HG03378 (cell line): ENCODE measurements at regions not wholly inside any gene's neighbourhood (a gene's known extent, or its start where the extent isn't known, plus 50 kb on each side); places are given as distances from the start of the nearest gene placed in this dataset.

Experiments
- ATAC-seq: cut with Tn5 transposase; IDR thresholded peaks from one replicate; pipeline ENCODE4 v1.9.1; 2021; ENCODE audit warnings: mild to moderate bottlenecking, moderate library complexity; ENCODE audit not compliant: unreplicated experiment

DNA sequence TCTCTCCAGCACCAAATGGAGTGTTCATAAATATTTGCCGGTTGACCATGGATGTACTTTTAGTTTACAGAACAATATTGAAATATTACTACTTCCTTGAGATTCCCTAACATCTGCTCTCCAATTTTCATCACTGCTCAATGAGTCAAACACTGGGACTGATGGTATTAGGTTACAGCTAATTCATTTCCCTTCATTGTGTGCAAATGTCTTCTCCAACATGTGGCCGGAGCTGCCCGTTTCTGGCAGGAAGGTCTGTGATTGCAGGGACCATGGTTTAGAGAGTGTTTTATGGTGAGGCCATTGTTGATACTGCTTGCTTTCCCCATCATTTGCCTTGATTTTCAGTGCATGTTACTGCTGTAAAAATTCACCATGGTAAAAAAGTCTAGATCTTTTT is 209.3 kb downstream of the HS3ST3B1 start:
- no peak for ATAC-seq

DNA sequence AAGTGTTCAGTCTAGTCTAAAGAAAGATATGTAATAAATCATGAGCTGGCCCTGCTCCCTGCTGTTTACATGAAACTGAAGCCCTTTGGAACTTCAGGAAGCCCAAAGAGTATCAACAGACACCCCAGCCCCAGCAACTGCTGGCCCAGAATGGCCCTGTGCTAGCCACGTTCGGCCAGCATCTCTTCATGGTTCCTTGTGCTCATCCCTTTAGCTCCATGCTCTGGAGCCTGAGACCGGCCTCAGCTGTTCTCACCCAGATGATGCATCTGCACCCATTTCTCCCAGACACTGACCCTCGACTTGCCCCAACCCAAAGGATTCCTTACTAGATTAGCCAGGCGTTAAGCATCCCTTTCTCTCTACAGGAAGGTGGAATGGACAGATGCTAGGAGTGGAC is 207.3 kb downstream of the HS3ST3B1 start:
- no peak for ATAC-seq

DNA sequence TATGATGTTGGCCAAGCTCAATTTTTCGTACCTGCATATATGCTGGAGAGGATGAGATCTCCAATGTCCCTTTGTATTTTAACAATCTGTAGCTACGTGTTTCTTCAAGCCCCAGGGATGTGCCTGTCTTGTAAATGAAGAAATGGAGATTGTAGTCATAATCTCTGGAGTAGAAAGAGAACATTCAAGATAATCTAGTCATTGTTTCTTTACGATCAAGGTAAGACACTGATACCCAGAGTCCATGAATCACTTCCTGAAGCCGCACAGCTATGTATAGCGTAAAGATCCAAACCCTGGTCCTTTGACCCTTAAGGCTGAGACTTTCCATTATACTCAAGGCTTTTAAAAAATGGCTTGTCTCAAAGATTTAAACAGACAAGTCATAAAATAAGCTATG is 205.5 kb downstream of the HS3ST3B1 start:
- no peak for ATAC-seq

DNA sequence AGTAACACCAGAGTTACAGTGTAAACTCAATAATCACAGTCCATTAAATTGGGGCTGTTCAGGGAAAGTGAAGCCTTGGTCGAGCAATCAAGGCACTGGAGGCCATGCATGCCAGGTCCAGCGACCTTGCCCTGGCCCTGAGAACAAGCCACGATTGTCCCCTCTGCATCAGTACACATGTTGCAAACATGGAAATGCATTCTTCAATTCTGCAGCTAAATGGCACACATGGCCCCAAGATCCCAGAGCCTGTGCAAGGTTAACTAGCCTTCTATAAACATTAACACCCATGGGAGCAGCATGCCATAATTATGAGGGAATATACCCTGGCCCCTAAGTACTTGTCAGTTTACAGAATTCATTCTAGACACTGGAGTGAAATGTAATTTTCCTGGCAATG is 204.7 kb downstream of the HS3ST3B1 start:
- ATAC-seq, result no peak

DNA sequence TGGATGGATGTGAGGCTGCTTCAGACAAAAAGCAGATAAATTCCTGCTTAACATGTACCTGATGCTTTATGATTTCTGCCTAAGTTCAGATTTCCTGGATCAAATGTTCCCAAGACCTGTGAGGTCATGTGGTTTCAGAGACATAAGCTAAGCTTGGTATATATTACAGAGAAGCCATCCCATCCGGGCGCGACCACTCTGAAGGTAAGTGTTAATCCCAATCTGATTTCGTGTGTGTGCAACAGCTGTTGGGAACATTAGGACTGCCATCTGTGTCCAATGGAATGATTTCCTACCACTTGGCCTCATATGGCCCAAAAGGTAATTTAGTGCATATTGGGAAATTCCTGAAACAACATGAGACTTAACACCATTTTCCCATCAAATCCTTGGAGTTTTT is 199.1 kb downstream of the HS3ST3B1 start:
- no peak for ATAC-seq

- no peak for ATAC-seq
These were observed 197.9 kb downstream of the HS3ST3B1 start for GRCh38 chr17:14498812-14499211.

DNA sequence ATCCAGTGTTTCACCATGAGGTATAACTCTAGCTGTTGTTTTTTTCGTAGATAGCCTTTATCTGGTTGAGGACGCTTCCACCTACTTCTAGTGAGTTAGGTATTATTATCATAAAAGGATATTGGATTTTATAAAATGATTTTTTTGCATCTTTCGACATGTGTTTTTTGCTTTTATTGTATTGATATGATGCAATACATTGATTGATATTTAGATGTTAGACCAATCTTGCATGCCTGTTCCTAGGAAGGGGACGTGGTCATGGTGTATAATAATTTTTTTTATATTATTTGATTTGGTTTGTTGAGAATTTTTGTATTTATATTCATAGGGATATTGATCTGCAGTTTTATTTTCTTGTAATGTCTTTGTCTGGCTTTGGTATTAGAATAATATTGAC is 193.3 kb downstream of the HS3ST3B1 start:
- no peak for ATAC-seq

- no peak for ATAC-seq
These were observed 189.1 kb downstream of the HS3ST3B1 start for GRCh38 chr17:14489986-14490385.

- no peak for ATAC-seq
These were observed 188.2 kb downstream of the HS3ST3B1 start for GRCh38 chr17:14488958-14489550.

DNA sequence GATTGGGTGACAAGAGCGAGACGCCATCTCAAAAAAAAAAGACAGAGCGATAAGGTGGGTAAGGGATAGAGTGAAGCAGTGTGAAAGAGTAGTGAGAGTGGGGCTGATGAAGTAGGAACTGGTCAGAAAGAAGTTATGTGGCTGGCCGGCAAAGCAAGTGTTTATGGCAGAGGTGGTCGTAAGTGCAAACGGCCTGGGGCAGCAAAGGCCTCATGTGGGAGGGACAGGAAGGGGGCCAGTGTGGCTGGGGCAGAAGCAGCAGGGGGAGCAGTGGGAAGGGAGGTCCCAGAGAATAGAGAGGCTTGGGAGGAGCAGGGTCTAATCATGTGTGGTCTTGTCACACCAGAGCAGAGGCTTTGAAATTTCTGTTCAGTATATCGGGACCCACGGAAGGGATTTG is 186.2 kb downstream of the HS3ST3B1 start:
- ATAC-seq, result no peak

DNA sequence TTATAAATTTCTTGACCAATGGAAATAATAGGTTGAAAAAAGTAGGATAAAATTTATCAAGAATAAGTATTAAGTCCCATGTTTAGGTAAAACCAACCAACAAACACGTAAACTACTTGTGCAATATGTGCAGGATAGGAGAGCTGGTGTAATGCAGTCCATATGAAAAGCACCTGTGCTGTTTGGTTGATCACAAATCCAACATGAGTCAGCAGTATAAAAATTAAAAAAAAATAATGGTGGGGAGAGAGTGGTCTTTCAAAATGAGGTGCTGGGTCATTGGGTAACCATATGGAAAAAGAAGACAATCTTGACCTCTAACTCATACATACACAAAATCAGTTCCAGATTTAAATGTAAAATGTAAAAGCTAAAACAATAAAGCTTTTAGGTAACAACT is 181.8 kb downstream of the HS3ST3B1 start:
- ATAC-seq, result no peak

DNA sequence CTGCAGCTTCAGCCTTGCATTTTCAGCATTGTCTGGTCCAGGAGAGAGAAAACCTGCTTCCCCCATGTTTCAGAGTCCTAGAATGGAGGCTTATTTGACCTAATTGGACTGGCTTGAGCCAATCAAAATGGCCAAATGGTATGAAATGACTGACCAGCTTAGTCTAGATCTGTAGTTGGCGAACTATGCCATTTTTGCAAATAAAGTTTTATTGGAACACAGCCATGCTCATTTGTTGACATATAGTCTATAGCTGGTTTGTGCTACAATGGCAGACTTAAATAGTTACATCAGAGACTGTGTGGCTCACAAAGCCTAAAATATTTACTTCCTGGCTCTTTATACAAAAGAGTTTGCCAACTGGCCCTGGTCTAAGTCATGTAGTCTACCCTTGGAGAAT is 180.8 kb downstream of the HS3ST3B1 start:
- no peak for ATAC-seq

DNA sequence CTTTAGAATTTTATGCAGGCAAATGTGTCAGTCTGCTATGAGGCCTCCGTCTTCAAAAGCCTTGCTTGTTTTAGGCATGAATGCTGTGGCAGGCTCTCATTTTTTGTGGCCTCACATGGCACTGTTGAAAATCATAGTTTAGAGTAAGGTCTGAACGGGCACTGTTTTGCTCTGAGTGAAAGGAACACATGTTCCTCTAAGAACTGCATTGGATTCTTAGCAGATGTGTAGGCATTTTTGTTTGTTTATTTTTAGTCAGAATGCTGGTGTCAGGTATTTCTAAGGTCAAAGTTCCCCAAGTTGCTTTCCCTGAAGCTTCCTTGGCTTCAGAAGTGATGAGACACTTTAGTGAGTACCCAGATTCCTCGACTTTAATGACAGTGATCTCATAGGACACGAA is 173.7 kb downstream of the HS3ST3B1 start:
- no peak for ATAC-seq

GRCh38 chr17:14471052-14471451 is 170.2 kb downstream of the HS3ST3B1 start:
- no peak for ATAC-seq

DNA sequence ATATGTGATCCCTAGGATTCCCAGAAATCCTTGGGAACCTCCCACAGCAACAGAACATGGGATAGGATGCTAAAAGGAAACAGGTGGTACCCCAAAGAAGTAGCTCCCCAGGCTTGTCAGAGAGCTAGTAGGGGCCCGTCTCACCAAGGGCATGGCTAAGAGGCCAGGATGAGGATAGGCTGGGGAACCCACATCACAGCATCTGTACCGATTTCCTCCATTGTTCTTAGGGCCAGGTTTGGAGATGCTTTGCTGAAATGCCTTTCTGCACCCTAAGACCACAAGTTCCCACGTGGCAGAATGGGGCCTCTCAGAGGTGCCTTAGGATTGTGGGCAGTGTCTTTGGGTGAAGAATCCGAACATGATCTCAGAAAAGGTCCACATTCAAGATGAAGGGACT is 169.5 kb downstream of the HS3ST3B1 start:
- no peak for ATAC-seq

DNA sequence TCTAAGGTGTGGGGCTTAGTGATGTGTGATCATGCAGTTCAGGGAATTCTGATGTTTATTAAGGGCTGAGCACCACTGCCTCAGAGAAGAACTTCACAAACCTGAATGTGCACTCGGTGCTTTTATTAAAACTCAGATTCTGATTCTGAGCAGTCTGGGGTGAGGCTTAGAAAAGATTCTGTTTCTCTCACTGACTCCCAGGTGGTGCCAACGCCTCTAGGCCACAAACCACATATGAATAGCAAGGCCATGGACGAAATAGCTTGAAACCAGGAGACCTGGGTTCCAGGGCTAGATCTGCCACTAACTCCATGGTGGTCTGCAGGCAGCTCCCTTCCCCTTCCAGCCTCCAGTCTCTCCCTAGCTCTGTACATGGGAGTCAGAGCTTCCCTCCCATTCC is 169.1 kb downstream of the HS3ST3B1 start:
- no peak for ATAC-seq

DNA sequence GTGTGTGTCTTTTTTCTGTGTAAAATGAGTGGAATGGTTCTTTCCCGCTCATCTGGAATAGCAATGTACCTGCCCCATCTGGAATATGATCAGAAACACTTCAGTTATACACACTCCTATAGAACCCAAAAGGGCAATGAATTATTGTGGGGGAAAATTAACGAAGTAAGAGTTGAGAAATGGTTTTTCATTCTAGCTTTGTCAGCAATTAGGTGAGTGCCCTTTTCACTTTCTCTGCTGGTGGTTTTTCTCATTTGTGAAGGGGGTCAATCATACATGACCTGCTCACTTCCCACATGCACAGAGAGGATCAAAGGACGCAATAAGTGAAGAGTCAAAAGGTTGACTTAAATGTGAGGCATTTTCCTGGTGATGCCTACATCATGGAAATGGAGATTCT is 168.0 kb downstream of the HS3ST3B1 start:
- no peak for ATAC-seq

- no peak for ATAC-seq
These were observed 160.3 kb downstream of the HS3ST3B1 start for GRCh38 chr17:14461227-14461548.

GRCh38 chr17:14460516-14461226 is 159.8 kb downstream of the HS3ST3B1 start:
- no peak for ATAC-seq

DNA sequence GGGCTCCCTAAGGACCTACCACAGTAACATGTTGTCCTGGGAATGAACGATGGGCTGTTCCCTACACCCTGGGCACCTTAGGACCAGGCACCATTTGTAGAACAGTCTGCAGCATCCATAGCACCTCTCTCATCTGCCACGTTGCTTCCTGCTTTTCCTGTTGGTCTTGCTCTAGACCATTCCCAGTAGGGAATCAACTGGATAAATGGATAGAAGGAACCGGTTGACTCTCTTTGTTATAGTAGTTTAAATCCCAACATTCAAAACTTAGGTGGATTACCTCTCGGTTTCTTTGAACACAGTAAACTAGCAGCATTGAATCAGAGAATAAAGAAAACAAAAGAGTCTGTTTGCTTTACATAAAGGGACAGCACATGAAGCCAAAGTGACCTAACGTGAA is 159.1 kb downstream of the HS3ST3B1 start:
- no peak for ATAC-seq

DNA sequence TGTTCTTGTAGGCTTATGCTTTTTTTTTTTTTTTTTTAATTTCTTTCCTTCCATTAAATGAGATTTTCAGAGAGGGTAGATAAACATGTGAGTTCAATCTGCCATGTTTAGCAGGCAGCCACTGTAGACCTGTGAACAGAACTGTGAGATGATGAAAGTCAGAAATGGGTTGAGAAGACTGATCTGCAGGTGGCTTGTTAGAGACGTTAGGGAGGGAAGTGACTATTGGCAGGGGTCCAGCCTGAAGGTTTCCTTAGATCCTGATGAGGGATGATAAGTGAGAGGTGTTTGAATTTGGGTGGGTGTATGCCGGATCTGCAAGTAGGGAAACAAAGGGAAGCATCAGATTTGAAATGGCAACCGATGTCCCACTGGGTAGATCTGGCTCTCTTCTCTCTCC is 157.8 kb downstream of the HS3ST3B1 start:
- ATAC-seq, result no peak

DNA sequence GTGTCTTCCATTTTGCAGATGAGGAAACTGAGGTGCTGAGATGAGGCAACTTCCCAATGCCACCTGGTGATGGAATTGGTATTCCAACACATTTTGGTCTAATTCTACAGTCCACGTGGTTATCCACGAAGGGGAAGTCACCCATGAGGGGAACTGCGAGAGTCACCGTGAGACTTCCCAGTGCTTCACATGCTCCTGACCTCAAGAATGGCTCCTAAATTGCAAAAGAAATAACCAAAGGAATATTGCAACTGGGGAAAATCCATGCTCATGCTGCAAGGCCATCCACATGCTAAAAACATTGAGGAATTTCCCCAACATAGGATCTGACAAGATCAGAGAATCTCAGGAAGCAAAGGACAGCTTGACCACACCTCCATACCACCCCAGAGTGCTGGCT is 153.9 kb downstream of the HS3ST3B1 start:
- no peak for ATAC-seq

- ATAC-seq, result no peak
These were observed 152.0 kb downstream of the HS3ST3B1 start for GRCh38 chr17:14452856-14453255.
